Tibial artery (tissue), 4 donors: ENCODE measurements at regions not wholly inside any gene's neighbourhood (a gene's known extent, or its start where the extent isn't known, plus 50 kb on each side); places are given as distances from the start of the nearest gene placed in this dataset.

ENCODE experiments used
- DNase-seq, 2 donors: peaks; one replicate each; pipeline ENCODE4 v3.0.0-alpha.2; 2019
- H3K27ac ChIP-seq, 2 donors: fragments of 200-600 bp; sonication (generic) in 1 of 2; 1 replicate in 1 of 2; 2 replicates in 1 of 2; pipeline ENCODE4 v1.5.1; 2018 to 2019; ENCODE audit warnings: mild to moderate bottlenecking in 1 of 2
- H3K27me3 ChIP-seq, 2 donors: fragments of 200-600 bp; sonication (generic) in 1 of 2; one replicate each; pipeline versions ENCODE4 v1.5.1 to v1.6.0; 2016 to 2019
- H3K36me3 ChIP-seq, 3 donors: fragments of 200-600 bp; sonication (generic) in 2 of 3; one replicate each; pipeline ENCODE4 v1.5.1; 2016 to 2019; ENCODE audit warnings: mild to moderate bottlenecking in 2 of 3
- H3K4me1 ChIP-seq, 4 donors: fragments of 200-600 bp; sonication (generic) in 2 of 4; 1 replicate in 3 of 4; 2 replicates in 1 of 4; pipeline ENCODE4 v1.5.1; 2016 to 2019
- H3K4me3 ChIP-seq, 2 donors: fragments of 200-600 bp; sonication (generic) in 1 of 2; 1 replicate in 1 of 2; 2 replicates in 1 of 2; pipeline ENCODE4 v1.5.1; 2018 to 2019; ENCODE audit warnings: mild to moderate bottlenecking in 2 of 2
- H3K9me3 ChIP-seq, 3 donors: fragments of 200-600 bp; sonication (generic) in 1 of 3; one replicate each; pipeline ENCODE4 v1.5.1; 2016 to 2019
- intact Hi-C: fragments of 100-400 bp; cut with DNase I; formaldehyde crosslinking; loops from one replicate; pipeline ENCODE4 v1.15.0; 2023; ENCODE audit warnings: low total_unique reads
- TF ChIP-seq, protein P1 (sequence below), 2 experiments: fragments of 200-600 bp in 1 of 2; fragments of 450-650 bp in 1 of 2; IDR thresholded peaks; one replicate each; pipeline ENCODE4 v1.5.1; 2017 to 2019; ENCODE audit warnings: antibody characterized with exemption in 2 of 2, mild to moderate bottlenecking in 1 of 2, moderate library complexity in 1 of 2

GRCh38 chr18:47543080-47543479, 291.6 kb upstream of the SKOR2 start:
- H3K27me3 ChIP-seq = peaks cover 0 to 4% of the 10 kb centered on the region in 2 donors
- no peaks in the 10 kb centered on the region for H3K4me1 ChIP-seq
- no peaks in the 10 kb centered on the region for H3K9me3 ChIP-seq
- H3K4me3 ChIP-seq = no peak overlapping the region
- DNase-seq = no peak
- no peak overlapping the region for H3K27ac ChIP-seq
- intact Hi-C loops = no loop called here
- H3K36me3 ChIP-seq = no peaks in the 10 kb centered on the region
- TF ChIP-seq, protein P1, sequence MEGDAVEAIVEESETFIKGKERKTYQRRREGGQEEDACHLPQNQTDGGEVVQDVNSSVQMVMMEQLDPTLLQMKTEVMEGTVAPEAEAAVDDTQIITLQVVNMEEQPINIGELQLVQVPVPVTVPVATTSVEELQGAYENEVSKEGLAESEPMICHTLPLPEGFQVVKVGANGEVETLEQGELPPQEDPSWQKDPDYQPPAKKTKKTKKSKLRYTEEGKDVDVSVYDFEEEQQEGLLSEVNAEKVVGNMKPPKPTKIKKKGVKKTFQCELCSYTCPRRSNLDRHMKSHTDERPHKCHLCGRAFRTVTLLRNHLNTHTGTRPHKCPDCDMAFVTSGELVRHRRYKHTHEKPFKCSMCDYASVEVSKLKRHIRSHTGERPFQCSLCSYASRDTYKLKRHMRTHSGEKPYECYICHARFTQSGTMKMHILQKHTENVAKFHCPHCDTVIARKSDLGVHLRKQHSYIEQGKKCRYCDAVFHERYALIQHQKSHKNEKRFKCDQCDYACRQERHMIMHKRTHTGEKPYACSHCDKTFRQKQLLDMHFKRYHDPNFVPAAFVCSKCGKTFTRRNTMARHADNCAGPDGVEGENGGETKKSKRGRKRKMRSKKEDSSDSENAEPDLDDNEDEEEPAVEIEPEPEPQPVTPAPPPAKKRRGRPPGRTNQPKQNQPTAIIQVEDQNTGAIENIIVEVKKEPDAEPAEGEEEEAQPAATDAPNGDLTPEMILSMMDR (IDR thresholded peaks at IDR 0.05) = no peak

- no peaks in the 10 kb centered on the region for H3K9me3 ChIP-seq
- peaks cover 0 to 4% of the 10 kb centered on the region in 2 donors for H3K27me3 ChIP-seq
- no peaks in the 10 kb centered on the region for H3K36me3 ChIP-seq
- TF ChIP-seq, protein P1 (IDR thresholded peaks at IDR 0.05) = no peak
- H3K27ac ChIP-seq = no peak overlapping the region
- DNase-seq = no peak
- H3K4me1 ChIP-seq = no peaks in the 10 kb centered on the region
- intact Hi-C loops = no loop called here
- no peak overlapping the region for H3K4me3 ChIP-seq
These were observed 291.1 kb upstream of the SKOR2 start for GRCh38 chr18:47542551-47542950.

- intact Hi-C loops = no loop called here
- TF ChIP-seq, protein P1 (IDR thresholded peaks at IDR 0.05) = no peak
- DNase-seq = no peak
These were observed 280.3 kb upstream of the SKOR2 start for GRCh38 chr18:47531717-47532116.

GRCh38 chr18:47530695-47531094, 279.2 kb upstream of the SKOR2 start:
- peaks cover 0 to 20% of the 10 kb centered on the region in 2 donors for H3K27me3 ChIP-seq

More at GRCh38 chr18:47531717-47532116, 280.3 kb upstream of the SKOR2 start:
- no peaks in the 10 kb centered on the region for H3K36me3 ChIP-seq
- H3K27me3 ChIP-seq = peaks cover 0 to 20% of the 10 kb centered on the region in 2 donors
- H3K4me3 ChIP-seq = no peak overlapping the region
- no peaks in the 10 kb centered on the region for H3K9me3 ChIP-seq
- no peak overlapping the region for H3K27ac ChIP-seq
- no peaks in the 10 kb centered on the region for H3K4me1 ChIP-seq

DNA sequence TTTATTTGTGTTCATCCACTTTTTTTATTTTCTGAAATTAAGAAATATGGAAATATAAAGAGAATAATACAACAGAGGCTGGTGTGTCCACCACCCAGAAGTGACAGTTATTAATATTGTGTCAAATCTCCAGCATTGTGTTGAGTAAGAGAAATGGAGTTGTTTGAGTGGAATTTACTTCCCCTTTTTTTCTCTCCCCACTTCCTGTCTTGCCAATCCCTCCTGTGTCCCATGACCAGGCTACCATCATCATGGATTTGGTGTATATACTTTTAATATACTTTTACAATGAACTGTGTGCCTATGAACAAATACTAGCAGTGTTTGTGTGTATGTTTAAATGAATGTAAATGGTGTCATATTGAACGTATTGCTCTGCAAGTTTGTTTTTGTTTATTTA, 276.9 kb upstream of the SKOR2 start:
- no peak overlapping the region for H3K27ac ChIP-seq
- DNase-seq = no peak
- TF ChIP-seq, protein P1 (IDR thresholded peaks at IDR 0.05) = no peak
- H3K36me3 ChIP-seq = no peaks in the 10 kb centered on the region
- H3K9me3 ChIP-seq = no peaks in the 10 kb centered on the region
- H3K27me3 ChIP-seq = peaks cover 0 to 20% of the 10 kb centered on the region in 2 donors
- H3K4me3 ChIP-seq = no peak overlapping the region
- intact Hi-C loops = no loop called here
- H3K4me1 ChIP-seq = no peaks in the 10 kb centered on the region

More at GRCh38 chr18:47530695-47531094, 279.2 kb upstream of the SKOR2 start:
- no peaks in the 10 kb centered on the region for H3K36me3 ChIP-seq
- no peak overlapping the region for H3K27ac ChIP-seq
- TF ChIP-seq, protein P1 (IDR thresholded peaks at IDR 0.05) = no peak
- intact Hi-C loops = no loop called here
- H3K9me3 ChIP-seq = no peaks in the 10 kb centered on the region
- DNase-seq = no peak
- H3K4me1 ChIP-seq = no peaks in the 10 kb centered on the region
- no peak overlapping the region for H3K4me3 ChIP-seq

DNA sequence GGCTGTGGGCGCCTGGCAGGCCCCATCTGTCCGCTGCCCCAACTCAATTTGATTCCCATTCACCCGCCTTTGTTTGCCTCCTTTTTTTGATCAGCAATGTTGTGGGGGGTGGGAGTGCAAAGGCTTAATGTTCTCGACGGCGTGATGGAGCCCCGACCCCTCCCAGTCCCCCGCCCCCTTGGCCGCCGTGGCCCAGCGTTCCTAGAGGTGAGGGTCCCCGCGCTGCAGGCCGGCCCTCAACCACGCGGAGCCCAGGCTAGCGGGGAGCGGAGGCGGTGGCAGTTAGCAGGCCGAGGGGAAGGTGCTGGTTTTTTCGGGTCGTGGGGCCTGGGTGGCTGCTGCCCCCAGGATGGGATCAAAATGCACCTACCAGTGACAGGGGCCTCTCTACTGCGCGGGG, 274.7 kb upstream of the SKOR2 start:
- DNase-seq = no peak
- H3K27me3 ChIP-seq = peaks cover 0 to 6% of the 10 kb centered on the region in 2 donors
- intact Hi-C loops = no loop called here

More for the DNA sequence above, 274.7 kb upstream of the SKOR2 start:
- no peaks in the 10 kb centered on the region for H3K4me1 ChIP-seq
- no peak overlapping the region for H3K27ac ChIP-seq
- no peaks in the 10 kb centered on the region for H3K36me3 ChIP-seq
- no peak overlapping the region for H3K4me3 ChIP-seq
- TF ChIP-seq, protein P1 (IDR thresholded peaks at IDR 0.05) = no peak
- H3K9me3 ChIP-seq = no peaks in the 10 kb centered on the region
